Duodenal mucosa (tissue), 2 donors: ENCODE measurements at regions not wholly inside any gene's neighbourhood (a gene's known extent, or its start where the extent isn't known, plus 50 kb on each side); places are given as distances from the start of the nearest gene placed in this dataset.
"Not testable (repeated sequence)": the region's sequence is repeated elsewhere in the genome, so short reads cannot be mapped to it uniquely, and the experiment has no call there.

ENCODE experiments used
- H3K27ac ChIP-seq: one replicate; pipeline ENCODE4 v1.7.0; 2013; ENCODE audit warnings: low read depth, low read length
- H3K27me3 ChIP-seq, 2 donors: one replicate each; pipeline ENCODE4 v1.7.0; 2013; ENCODE audit warnings: low read length in 2 of 2, control low read depth in 1 of 2; ENCODE audit not compliant: insufficient read depth in 2 of 2, control insufficient read depth in 1 of 2
- H3K36me3 ChIP-seq, 2 donors: one replicate each; pipeline ENCODE4 v1.7.0; 2013; ENCODE audit warnings: low read length in 2 of 2, control low read depth in 1 of 2; ENCODE audit not compliant: insufficient read depth in 2 of 2, control insufficient read depth in 1 of 2
- H3K4me1 ChIP-seq, 2 donors: one replicate each; pipeline ENCODE4 v1.7.0; 2013; ENCODE audit warnings: low read length in 2 of 2, control low read depth in 1 of 2; ENCODE audit not compliant: insufficient read depth in 2 of 2, control insufficient read depth in 1 of 2
- H3K4me3 ChIP-seq, 2 donors: one replicate each; pipeline ENCODE4 v1.7.0; 2013; ENCODE audit warnings: low read length in 2 of 2, low read depth in 1 of 2
- H3K9ac ChIP-seq, 2 donors: one replicate each; pipeline ENCODE4 v1.7.0; 2013; ENCODE audit warnings: low read length in 2 of 2, low read depth in 1 of 2
- H3K9me3 ChIP-seq, 2 donors: one replicate each; pipeline ENCODE4 v1.7.0; 2013; ENCODE audit warnings: low read length in 2 of 2, control low read depth in 1 of 2; ENCODE audit not compliant: control insufficient read depth in 1 of 2

DNA sequence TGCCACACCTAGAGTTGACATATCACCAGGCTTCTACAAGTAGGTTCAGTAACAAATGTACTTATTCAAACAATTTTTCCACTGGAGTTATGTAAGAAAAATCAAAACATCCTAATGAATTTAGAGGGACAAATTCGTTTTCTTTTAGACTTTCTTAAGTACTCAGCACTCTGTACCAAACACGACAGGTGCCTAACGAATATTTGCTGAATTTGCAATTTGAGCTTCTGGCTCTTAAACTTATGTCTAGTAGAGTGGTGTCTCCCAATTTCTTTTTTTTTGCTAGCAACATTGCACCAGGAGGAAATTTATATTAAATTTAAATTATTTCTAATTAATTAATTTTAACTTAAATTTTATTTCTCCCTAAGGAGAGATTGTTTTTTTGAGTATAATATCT is 397.0 kb downstream of the CNTN3 start:
- no peak overlapping the region for H3K27ac ChIP-seq
- H3K36me3 ChIP-seq: no peaks in the 10 kb centered on the region
- H3K4me3 ChIP-seq: no peak overlapping the region
- no peaks in the 10 kb centered on the region for H3K4me1 ChIP-seq
- H3K9me3 ChIP-seq: no peaks in the 10 kb centered on the region
- H3K9ac ChIP-seq: no peak overlapping the region
- H3K27me3 ChIP-seq: no peaks in the 10 kb centered on the region

DNA sequence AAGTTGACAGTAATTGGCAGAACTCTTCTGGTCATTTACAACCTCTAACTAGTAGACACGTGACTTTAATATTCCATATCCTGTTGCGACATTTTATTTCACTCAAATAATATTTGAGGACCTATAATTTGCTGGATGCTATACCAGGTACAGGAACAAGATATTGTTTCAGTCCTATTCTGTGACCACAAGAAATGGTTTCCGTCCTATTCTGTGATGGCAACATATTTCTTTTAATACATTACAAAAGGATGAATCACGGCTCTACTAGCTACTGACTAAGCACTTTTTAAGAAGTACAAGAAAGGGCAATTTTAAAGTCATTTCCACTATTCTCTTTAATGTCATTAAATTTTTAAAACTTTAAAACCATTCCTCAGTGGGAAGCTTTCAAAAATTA is 400.2 kb downstream of the CNTN3 start:
- H3K9me3 ChIP-seq: no peaks in the 10 kb centered on the region
- H3K27me3 ChIP-seq: no peaks in the 10 kb centered on the region
- H3K27ac ChIP-seq: no peak overlapping the region
- H3K4me1 ChIP-seq: no peaks in the 10 kb centered on the region
- H3K9ac ChIP-seq: no peak overlapping the region
- no peak overlapping the region for H3K4me3 ChIP-seq
- H3K36me3 ChIP-seq: no peaks in the 10 kb centered on the region

- no peaks in the 10 kb centered on the region for H3K36me3 ChIP-seq
- H3K9me3 ChIP-seq: no peaks in the 10 kb centered on the region
- H3K4me1 ChIP-seq: no peaks in the 10 kb centered on the region
- H3K4me3 ChIP-seq: no peak overlapping the region
- H3K27ac ChIP-seq: no peak overlapping the region
- H3K9ac ChIP-seq: no peak overlapping the region
- no peaks in the 10 kb centered on the region for H3K27me3 ChIP-seq
Measured at GRCh38 chr3:74210739-74211138, 403.7 kb downstream of the CNTN3 start.

GRCh38 chr3:74200952-74201351 is 413.5 kb downstream of the CNTN3 start:
- H3K4me3 ChIP-seq: no peak overlapping the region

GRCh38 chr3:74178664-74179063 is 435.8 kb downstream of the CNTN3 start:
- H3K27ac ChIP-seq, H3K4me1 ChIP-seq, H3K27me3 ChIP-seq, H3K4me3 ChIP-seq, H3K9ac ChIP-seq, H3K36me3 ChIP-seq, H3K9me3 ChIP-seq: not testable (repeated sequence)

More at GRCh38 chr3:74200952-74201351, 413.5 kb downstream of the CNTN3 start:
- Histone ChIP-seq H3K9ac (no peak overlapping the region), H3K36me3 (no peaks in the 10 kb centered on the region), H3K27me3 (no peaks in the 10 kb centered on the region), H3K4me1 (no peaks in the 10 kb centered on the region), H3K27ac (no peak overlapping the region), H3K9me3 (no peaks in the 10 kb centered on the region)

DNA sequence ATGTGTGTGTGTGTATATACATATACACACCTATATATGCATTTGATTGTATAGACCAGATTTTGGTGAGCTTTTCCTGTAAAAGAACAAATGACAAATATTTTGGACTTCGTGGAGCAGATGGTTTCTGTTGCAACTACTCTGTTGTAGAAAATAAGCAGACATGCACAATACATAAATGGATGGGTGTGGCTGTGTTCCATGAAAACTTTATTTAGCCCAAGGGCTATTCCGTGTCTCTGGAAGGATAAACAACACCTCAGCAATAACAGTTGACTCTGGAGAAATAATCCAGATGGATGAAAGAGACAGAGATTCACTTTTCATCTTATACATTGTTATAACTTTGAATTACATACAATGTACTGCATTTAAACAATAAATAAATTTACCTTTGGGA is 441.4 kb downstream of the CNTN3 start:
- no peaks in the 10 kb centered on the region for H3K9me3 ChIP-seq
- no peak overlapping the region for H3K4me3 ChIP-seq
- H3K9ac ChIP-seq: no peak overlapping the region
- H3K4me1 ChIP-seq: no peaks in the 10 kb centered on the region
- no peaks in the 10 kb centered on the region for H3K27me3 ChIP-seq
- H3K36me3 ChIP-seq: no peaks in the 10 kb centered on the region
- H3K27ac ChIP-seq: no peak overlapping the region

DNA sequence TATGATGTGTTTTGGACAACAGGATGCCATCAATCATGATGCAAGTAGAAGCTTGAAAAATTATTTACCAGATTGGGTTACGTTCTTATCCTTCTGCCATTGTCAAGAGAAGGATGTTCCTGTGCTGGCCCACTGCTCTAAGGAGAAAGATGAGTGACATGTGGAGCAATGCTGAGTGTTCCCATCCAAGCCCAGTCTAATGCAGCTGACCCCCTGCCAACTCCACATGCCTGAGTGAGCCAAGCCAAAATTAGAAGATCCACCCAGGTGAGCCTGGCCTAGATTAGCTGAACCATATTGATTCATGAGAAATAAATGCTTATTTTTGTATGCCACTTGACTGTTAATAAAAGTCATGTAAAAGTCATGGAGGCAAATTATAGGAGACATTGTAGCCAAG is 446.5 kb downstream of the CNTN3 start:
- no peaks in the 10 kb centered on the region for H3K9me3 ChIP-seq
- H3K4me3 ChIP-seq: no peak overlapping the region
- no peaks in the 10 kb centered on the region for H3K27me3 ChIP-seq
- no peak overlapping the region for H3K9ac ChIP-seq
- no peaks in the 10 kb centered on the region for H3K4me1 ChIP-seq
- H3K27ac ChIP-seq: no peak overlapping the region
- no peaks in the 10 kb centered on the region for H3K36me3 ChIP-seq

DNA sequence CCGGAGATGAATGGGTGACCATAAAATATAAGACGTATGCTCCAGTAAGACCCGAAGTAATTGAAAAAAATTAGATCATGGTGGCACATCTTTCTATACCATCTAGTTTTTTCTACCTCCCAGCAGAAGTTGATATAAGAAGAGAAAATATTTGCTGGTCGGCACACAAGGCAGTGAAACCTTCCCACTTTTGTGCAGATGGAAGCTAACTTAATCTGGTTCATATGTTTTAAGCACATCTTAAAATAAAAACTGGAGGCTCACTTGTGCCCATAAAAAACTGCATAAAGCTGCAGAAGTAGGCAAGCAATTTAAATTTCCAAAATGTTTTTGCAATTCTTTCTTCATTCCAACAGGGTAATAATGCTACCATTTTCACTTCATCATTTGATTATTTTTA is 449.2 kb downstream of the CNTN3 start:
- Histone ChIP-seq H3K4me3 (no peak overlapping the region), H3K36me3 (no peaks in the 10 kb centered on the region), H3K27ac (no peak overlapping the region), H3K9ac (no peak overlapping the region), H3K27me3 (no peaks in the 10 kb centered on the region), H3K9me3 (no peaks in the 10 kb centered on the region), H3K4me1 (no peaks in the 10 kb centered on the region)

DNA sequence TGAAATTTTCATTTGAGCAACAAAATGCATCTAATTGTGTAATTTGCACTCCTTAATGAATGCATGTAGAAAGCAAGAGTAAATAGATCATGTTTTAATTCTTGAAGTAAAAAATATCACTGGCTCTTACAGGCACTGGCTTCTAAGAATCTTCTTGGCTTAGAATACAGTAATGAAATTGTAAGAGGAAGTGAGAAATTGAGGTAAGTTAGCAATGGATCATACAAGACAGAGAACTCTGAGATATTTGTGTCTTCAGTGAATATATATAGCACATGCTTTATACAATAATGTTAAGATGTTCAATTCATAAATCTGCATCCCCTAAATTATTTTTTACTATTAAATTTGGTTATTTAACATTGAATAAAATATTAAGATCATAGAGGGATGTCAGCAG is 465.0 kb downstream of the CNTN3 start:
- H3K36me3 ChIP-seq: no peaks in the 10 kb centered on the region
- no peak overlapping the region for H3K27ac ChIP-seq
- H3K27me3 ChIP-seq: no peaks in the 10 kb centered on the region
- no peak overlapping the region for H3K9ac ChIP-seq
- H3K4me1 ChIP-seq: no peaks in the 10 kb centered on the region
- H3K9me3 ChIP-seq: no peaks in the 10 kb centered on the region
- no peak overlapping the region for H3K4me3 ChIP-seq

GRCh38 chr3:74145277-74145676 is 469.2 kb downstream of the CNTN3 start:
- Histone ChIP-seq H3K27me3 (no peaks in the 10 kb centered on the region), H3K27ac (no peak overlapping the region), H3K4me1 (no peaks in the 10 kb centered on the region), H3K9me3 (no peaks in the 10 kb centered on the region), H3K4me3 (no peak overlapping the region), H3K36me3 (no peaks in the 10 kb centered on the region), H3K9ac (no peak overlapping the region)

GRCh38 chr3:74139648-74140047 is 474.8 kb downstream of the CNTN3 start:
- Histone ChIP-seq H3K27me3 (no peaks in the 10 kb centered on the region), H3K4me1 (no peaks in the 10 kb centered on the region), H3K36me3 (no peaks in the 10 kb centered on the region), H3K9ac (no peak overlapping the region), H3K4me3 (no peak overlapping the region), H3K9me3 (no peaks in the 10 kb centered on the region), H3K27ac (no peak overlapping the region)
